ENCODE measurements at regions not wholly inside any gene's neighbourhood (a gene's known extent, or its start where the extent isn't known, plus 50 kb on each side); places are given as distances from the start of the nearest gene placed in this dataset.

- CTCF ChIA-PET (ENCODE audit: low intra/inter-chr PET ratio, low total read pairs) = no interaction called here
These were observed 77.2 kb upstream of the NPTX2 start for GRCh38 chr7:98539865-98540264.

More at GRCh38 chr7:98539865-98540264, 77.2 kb upstream of the NPTX2 start:
- Histone ChIP-seq H2AFZ (ENCODE audit: low read length) (no peak overlapping the region), H4K20me1 (ENCODE audit: insufficient read depth, low read length) (no peaks in the 10 kb centered on the region), H3K4me1 (ENCODE audit: insufficient read depth, low read length) (no peaks in the 10 kb centered on the region), H3K9ac (ENCODE audit: insufficient read depth, low read depth, low read length) (no peak overlapping the region), H3K79me2 (ENCODE audit: insufficient read depth, low read length) (no peaks in the 10 kb centered on the region), H3K9me3 (ENCODE audit: low read length) (no peaks in the 10 kb centered on the region), H3K4me2 (ENCODE audit: low read depth, low read length) (no peak overlapping the region), H3K36me3 (replicated peaks in 1 of 2; ENCODE audit: control insufficient read depth in 1 of 2, insufficient read depth in 2 of 2, low read length in 2 of 2) (no peaks in the 10 kb centered on the region), H3K27ac (ENCODE audit: extremely low read length, insufficient read depth, low read length) (no peak overlapping the region), H3K4me3 (replicated peaks in 1 of 3; ENCODE audit: insufficient read depth in 1 of 3, low read depth in 2 of 3, low read length in 3 of 3) (no peak overlapping the region), H3K27me3 (ENCODE audit: control insufficient read depth in 1 of 2, insufficient read depth in 2 of 2, low read length in 2 of 2) (peaks cover 0 to 5% of the 10 kb centered on the region in 2 experiments; a peak in 1 of 5 replicates)
- 0% methylated on average over 1 of the region's 1 CpG for WGBS (ENCODE audit: low lambda C conversion rate)
- POLR2A ChIA-PET = no interaction called here
- intact Hi-C loops (cut with micrococcal nuclease; ENCODE audit: unreplicated experiment) = no loop called here
- FAIRE-seq (no peak), DNase-seq (ENCODE audit: low spot score) (no peak), ATAC-seq (no peak)
- no peak for TF ChIP-seq ZNF276 (CRISPR knock-in tag; IDR thresholded peaks at IDR 0.05; ENCODE audit: low read depth)
- no peak for TF ChIP-seq ZNF225 (CRISPR knock-in tag; IDR thresholded peaks at IDR 0.05)
- no peak for TF ChIP-seq ZNF468 (CRISPR knock-in tag; IDR thresholded peaks at IDR 0.05)
- TF ChIP-seq CENPX (CRISPR knock-in tag; IDR thresholded peaks at IDR 0.05) = no peak
- TF ChIP-seq TFDP2 (CRISPR knock-in tag; IDR thresholded peaks at IDR 0.05) = no peak
- no peak for TF ChIP-seq ZNF512 (CRISPR knock-in tag; IDR thresholded peaks at IDR 0.05)
- TF ChIP-seq ZNF768 (CRISPR knock-in tag; IDR thresholded peaks at IDR 0.05) = no peak
- TF ChIP-seq ZSCAN21 (CRISPR knock-in tag; IDR thresholded peaks at IDR 0.05; ENCODE audit: borderline replicate concordance) = no peak
- no peak for TF ChIP-seq ELF3 (CRISPR knock-in tag; IDR thresholded peaks at IDR 0.05)
- no peak for TF ChIP-seq FUBP1 (CRISPR knock-in tag; IDR thresholded peaks at IDR 0.05; ENCODE audit: borderline replicate concordance)
- no peak for TF ChIP-seq MBNL3 (CRISPR knock-in tag; conservative IDR thresholded peaks at IDR 0.05)
- no peak for TF ChIP-seq ZNF121 (CRISPR knock-in tag; IDR thresholded peaks at IDR 0.05)
- no peak for TF ChIP-seq GATAD2A (CRISPR knock-in tag; IDR thresholded peaks at IDR 0.05)
- in situ Hi-C loops (cut with HindIII; ENCODE audit: extremely low pct_ligation_motif_present, low pct_unique_long_range_greater_than_20kb) = no loop called here
- no TSS peak for BruUV-seq (replicated peaks)

All from HepG2 (cell line).